ENCODE measurements at regions not wholly inside any gene's neighbourhood (a gene's known extent, or its start where the extent isn't known, plus 50 kb on each side); places are given as distances from the start of the nearest gene placed in this dataset.

DNA sequence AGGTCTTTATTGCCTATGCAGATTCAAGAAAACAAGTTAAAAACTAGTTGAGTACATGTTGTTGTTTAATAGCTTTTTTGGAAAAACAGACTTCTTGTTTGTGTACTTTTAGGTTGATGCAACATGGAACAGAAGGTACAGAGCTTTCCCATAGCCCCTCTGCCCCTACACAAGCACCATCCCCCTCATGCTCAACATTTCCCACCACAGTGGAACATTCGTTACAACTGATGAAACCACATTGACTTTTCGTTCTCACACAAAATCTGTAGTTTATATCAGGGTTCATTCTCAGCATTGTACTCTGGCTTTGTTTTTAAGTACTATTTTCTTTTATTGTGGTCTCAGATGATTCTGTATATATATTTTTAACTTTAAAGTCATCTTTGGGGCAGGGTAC, 1054.6 kb downstream of the NTRK3 start:
- Histone ChIP-seq H3K4me3 (no peak overlapping the region), H3K27ac (no peak overlapping the region), H3K9me3 (no peaks in the 10 kb centered on the region), H3K4me1 (no peaks in the 10 kb centered on the region), H3K36me3 (no peaks in the 10 kb centered on the region), H3K27me3 (peaks cover 0 to 7% (median 0%) of the 10 kb centered on the region in 3 donors)
- WGBS, 5 donors: 56 to 73% (median 71%) methylated on average over 2 of the region's 2 CpGs
- TF ChIP-seq, protein P1, sequence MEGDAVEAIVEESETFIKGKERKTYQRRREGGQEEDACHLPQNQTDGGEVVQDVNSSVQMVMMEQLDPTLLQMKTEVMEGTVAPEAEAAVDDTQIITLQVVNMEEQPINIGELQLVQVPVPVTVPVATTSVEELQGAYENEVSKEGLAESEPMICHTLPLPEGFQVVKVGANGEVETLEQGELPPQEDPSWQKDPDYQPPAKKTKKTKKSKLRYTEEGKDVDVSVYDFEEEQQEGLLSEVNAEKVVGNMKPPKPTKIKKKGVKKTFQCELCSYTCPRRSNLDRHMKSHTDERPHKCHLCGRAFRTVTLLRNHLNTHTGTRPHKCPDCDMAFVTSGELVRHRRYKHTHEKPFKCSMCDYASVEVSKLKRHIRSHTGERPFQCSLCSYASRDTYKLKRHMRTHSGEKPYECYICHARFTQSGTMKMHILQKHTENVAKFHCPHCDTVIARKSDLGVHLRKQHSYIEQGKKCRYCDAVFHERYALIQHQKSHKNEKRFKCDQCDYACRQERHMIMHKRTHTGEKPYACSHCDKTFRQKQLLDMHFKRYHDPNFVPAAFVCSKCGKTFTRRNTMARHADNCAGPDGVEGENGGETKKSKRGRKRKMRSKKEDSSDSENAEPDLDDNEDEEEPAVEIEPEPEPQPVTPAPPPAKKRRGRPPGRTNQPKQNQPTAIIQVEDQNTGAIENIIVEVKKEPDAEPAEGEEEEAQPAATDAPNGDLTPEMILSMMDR (IDR thresholded peaks at IDR 0.05): no peak
- TF ChIP-seq POLR2A (IDR thresholded peaks at IDR 0.05): no peak
- TF ChIP-seq POLR2AphosphoS5 (IDR thresholded peaks at IDR 0.05): no peak
- TF ChIP-seq EP300 (IDR thresholded peaks at IDR 0.05): no peak
- no peak for DNase-seq
- intact Hi-C loops (cut with DNase I; ENCODE audit: low total_unique reads): no loop called here

DNA sequence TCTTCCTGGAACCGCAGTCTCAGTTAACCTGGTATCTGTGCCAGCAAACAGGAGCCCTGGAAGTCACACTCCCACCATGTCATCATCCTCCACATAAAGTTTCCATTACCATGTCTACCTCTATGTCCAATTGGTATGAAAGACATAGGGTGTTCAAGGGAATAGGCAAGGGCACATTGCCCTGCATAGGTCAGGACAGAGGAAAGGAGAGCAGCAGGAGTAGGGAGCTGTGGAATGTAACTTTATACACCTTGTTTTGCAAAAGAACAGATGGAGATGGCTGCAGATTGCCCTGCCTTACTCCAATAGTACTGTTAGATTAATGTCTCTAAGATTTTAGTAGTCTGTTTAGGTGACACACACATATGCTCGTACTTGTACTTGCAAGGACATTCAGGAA, 1056.4 kb downstream of the NTRK3 start:
- DNase-seq: no peak
- intact Hi-C loops (cut with DNase I; ENCODE audit: low total_unique reads): no loop called here
- peaks cover 0 to 1% (median 0%) of the 10 kb centered on the region in 4 donors for H3K9me3 ChIP-seq
- 40 to 78% (median 71%) methylated on average over 1 to 2 of the region's 2 CpGs for WGBS, 5 donors
- no peaks in the 10 kb centered on the region for H3K36me3 ChIP-seq
- H3K27me3 ChIP-seq: peaks cover 0 to 7% (median 0%) of the 10 kb centered on the region in 3 donors
- H3K4me3 ChIP-seq: no peak overlapping the region
- no peak overlapping the region for H3K27ac ChIP-seq
- H3K4me1 ChIP-seq: no peaks in the 10 kb centered on the region
- TF ChIP-seq, protein P1 (IDR thresholded peaks at IDR 0.05): no peak
- TF ChIP-seq POLR2AphosphoS5 (IDR thresholded peaks at IDR 0.05) (no peak), EP300 (IDR thresholded peaks at IDR 0.05) (no peak), POLR2A (IDR thresholded peaks at IDR 0.05) (no peak)

DNA sequence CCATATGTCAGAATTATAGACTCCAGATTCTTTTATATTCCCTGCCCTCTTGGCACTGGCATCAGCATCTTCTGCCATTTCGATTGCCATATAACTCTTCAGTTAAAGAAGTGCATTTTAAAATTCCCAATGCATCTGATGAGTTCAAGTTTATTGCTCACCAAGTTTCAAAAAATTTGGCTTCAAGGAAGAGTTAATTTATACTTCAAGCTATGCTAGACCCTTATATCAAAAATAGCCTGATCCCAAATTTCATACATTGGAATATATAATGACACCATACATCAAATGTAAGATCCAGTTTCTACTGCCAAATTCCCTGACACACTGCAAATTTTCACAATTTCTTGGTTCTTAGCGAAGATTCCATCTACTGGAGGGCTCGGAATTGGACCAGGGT, 1058.6 kb downstream of the NTRK3 start:
- TF ChIP-seq POLR2A (IDR thresholded peaks at IDR 0.05) (no peak), EP300 (IDR thresholded peaks at IDR 0.05) (no peak), POLR2AphosphoS5 (IDR thresholded peaks at IDR 0.05) (no peak)
- TF ChIP-seq, protein P1 (IDR thresholded peaks at IDR 0.05): no peak
- 73 to 87% (median 80%) methylated on average over 3 of the region's 3 CpGs for WGBS, 5 donors
- Histone ChIP-seq H3K4me1 (no peaks in the 10 kb centered on the region), H3K4me3 (no peak overlapping the region), H3K27me3 (peaks cover 0 to 7% (median 0%) of the 10 kb centered on the region in 3 donors), H3K36me3 (no peaks in the 10 kb centered on the region), H3K27ac (no peak overlapping the region), H3K9me3 (peaks cover 0 to 3% (median 0%) of the 10 kb centered on the region in 4 donors)
- intact Hi-C loops (cut with DNase I; ENCODE audit: low total_unique reads): no loop called here
- no peak for DNase-seq

DNA sequence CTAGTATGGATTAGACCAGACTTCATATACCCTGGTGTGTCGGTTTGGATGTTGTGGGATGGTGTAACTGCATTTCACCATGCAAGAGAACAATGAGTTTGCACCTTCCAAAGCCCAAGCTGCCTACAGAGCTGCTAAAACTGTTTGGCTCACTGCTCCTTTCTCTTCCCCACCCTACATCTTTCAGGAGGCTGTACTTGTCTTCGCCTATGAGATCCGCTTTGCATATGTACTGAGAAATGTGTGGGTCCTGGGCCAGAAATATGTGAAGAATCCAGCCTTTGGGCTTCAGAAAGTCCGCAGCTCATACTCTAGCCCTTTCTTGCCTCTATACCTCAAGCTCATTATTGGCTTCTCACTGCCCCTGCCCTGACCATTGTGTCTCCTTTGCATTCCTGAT, 1060.0 kb downstream of the NTRK3 start:
- TF ChIP-seq POLR2AphosphoS5 (IDR thresholded peaks at IDR 0.05): no peak
- TF ChIP-seq, protein P1 (IDR thresholded peaks at IDR 0.05): no peak
- TF ChIP-seq POLR2A (IDR thresholded peaks at IDR 0.05): no peak
- TF ChIP-seq EP300 (IDR thresholded peaks at IDR 0.05): no peak
- WGBS, 5 donors: 77 to 90% (median 83%) methylated on average over 4 of the region's 4 CpGs
- Histone ChIP-seq H3K9me3 (peaks cover 0 to 3% (median 0%) of the 10 kb centered on the region in 4 donors), H3K27me3 (no peaks in the 10 kb centered on the region), H3K4me1 (no peaks in the 10 kb centered on the region), H3K36me3 (no peaks in the 10 kb centered on the region), H3K27ac (no peak overlapping the region), H3K4me3 (no peak overlapping the region)
- intact Hi-C loops (cut with DNase I; ENCODE audit: low total_unique reads): no loop called here
- no peak for DNase-seq
